ENCODE measurements at regions not wholly inside any gene's neighbourhood (a gene's known extent, or its start where the extent isn't known, plus 50 kb on each side); places are given as distances from the start of the nearest gene placed in this dataset.
"Not testable (repeated sequence)": the region's sequence is repeated elsewhere in the genome, so short reads cannot be mapped to it uniquely, and the experiment has no call there.

GRCh38 chr2:210860276-210860675, 303.9 kb downstream of the CPS1 start:
- DNase-seq (ENCODE audit: low spot score), result no peak
- FAIRE-seq, result no peak

GRCh38 chr2:210861038-210861665, 304.8 kb downstream of the CPS1 start:
- FAIRE-seq, result no peak
- no peak for DNase-seq (ENCODE audit: low spot score)

GRCh38 chr2:210862283-210863065, 306.1 kb downstream of the CPS1 start:
- FAIRE-seq, result no peak
- DNase-seq (ENCODE audit: low spot score), result no peak

- FAIRE-seq (no peak), DNase-seq (ENCODE audit: low spot score) (no peak)
These were observed 306.9 kb downstream of the CPS1 start for GRCh38 chr2:210863283-210863682.

GRCh38 chr2:210871566-210871965, 315.2 kb downstream of the CPS1 start:
- DNase-seq (ENCODE audit: low spot score); FAIRE-seq: not testable (repeated sequence)

- no peak for DNase-seq (ENCODE audit: low spot score)
- no peak for FAIRE-seq
These were observed 317.2 kb downstream of the CPS1 start for GRCh38 chr2:210873631-210874030.

GRCh38 chr2:210884227-210884626, 327.8 kb downstream of the CPS1 start:
- FAIRE-seq (no peak), DNase-seq (ENCODE audit: low spot score) (no peak)

- FAIRE-seq (no peak), DNase-seq (ENCODE audit: low spot score) (no peak)
These were observed 331.6 kb downstream of the CPS1 start for GRCh38 chr2:210888035-210888434.

- no peak for FAIRE-seq
- DNase-seq (ENCODE audit: low spot score), result no peak
These were observed 338.7 kb downstream of the CPS1 start for GRCh38 chr2:210895132-210895531.

- DNase-seq (ENCODE audit: low spot score), result no peak
- no peak for FAIRE-seq
These were observed 342.7 kb downstream of the CPS1 start for GRCh38 chr2:210899131-210899530.

- FAIRE-seq, result no peak
- DNase-seq (ENCODE audit: low spot score), result no peak
These were observed 344.9 kb downstream of the CPS1 start for GRCh38 chr2:210901326-210901725.

- no peak for FAIRE-seq
These were observed 356.4 kb downstream of the CPS1 start for GRCh38 chr2:210912779-210913178.

GRCh38 chr2:210913461-210913860, 357.1 kb downstream of the CPS1 start:
- FAIRE-seq (no peak), DNase-seq (ENCODE audit: low spot score) (no peak)

More at GRCh38 chr2:210912779-210913178, 356.4 kb downstream of the CPS1 start:
- no peak for DNase-seq (ENCODE audit: low spot score)

GRCh38 chr2:210915912-210916311, 359.5 kb downstream of the CPS1 start:
- no peak for FAIRE-seq
- no peak for DNase-seq (ENCODE audit: low spot score)

- DNase-seq (ENCODE audit: low spot score) (no peak), FAIRE-seq (no peak)
These were observed 361.1 kb downstream of the CPS1 start for GRCh38 chr2:210917465-210917864.

- no peak for DNase-seq (ENCODE audit: low spot score)
- no peak for FAIRE-seq
These were observed 362.7 kb downstream of the CPS1 start for GRCh38 chr2:210919128-210919527.

GRCh38 chr2:210922419-210922818, 366.0 kb downstream of the CPS1 start:
- DNase-seq (ENCODE audit: low spot score) (no peak), FAIRE-seq (no peak)

GRCh38 chr2:210928714-210929113, 372.3 kb downstream of the CPS1 start:
- DNase-seq (ENCODE audit: low spot score) (no peak), FAIRE-seq (no peak)

GRCh38 chr2:210938228-210938627, 381.8 kb downstream of the CPS1 start:
- FAIRE-seq (no peak), DNase-seq (ENCODE audit: low spot score) (no peak)

- no peak for FAIRE-seq
- DNase-seq (ENCODE audit: low spot score), result no peak
These were observed 390.0 kb downstream of the CPS1 start for GRCh38 chr2:210946395-210946794.

GRCh38 chr2:210950434-210951060, 394.1 kb downstream of the CPS1 start:
- not testable (repeated sequence) for DNase-seq (ENCODE audit: low spot score)

GRCh38 chr2:210954386-210954907, 398.0 kb downstream of the CPS1 start:
- DNase-seq (ENCODE audit: low spot score), result no peak
- no peak for FAIRE-seq

More at GRCh38 chr2:210950434-210951060, 394.1 kb downstream of the CPS1 start:
- FAIRE-seq, result not testable (repeated sequence)

All from urothelium cell line (cell line).